GF-D8 (cell line): ENCODE measurements at regions not wholly inside any gene's neighbourhood (a gene's known extent, or its start where the extent isn't known, plus 50 kb on each side); places are given as distances from the start of the nearest gene placed in this dataset.
"Not testable (repeated sequence)": the region's sequence is repeated elsewhere in the genome, so short reads cannot be mapped to it uniquely, and the experiment has no call there.

ENCODE experiments used
- DNase-seq: peaks from one replicate; lab custom pipeline; 2025; lab: John Stamatoyannopoulos, UW

GRCh38 chr12:74148849-74149248, 388.8 kb upstream of the ATXN7L3B start:
- no peak for DNase-seq

- no peak for DNase-seq
These were observed 385.3 kb upstream of the ATXN7L3B start for GRCh38 chr12:74152370-74152769.

DNA sequence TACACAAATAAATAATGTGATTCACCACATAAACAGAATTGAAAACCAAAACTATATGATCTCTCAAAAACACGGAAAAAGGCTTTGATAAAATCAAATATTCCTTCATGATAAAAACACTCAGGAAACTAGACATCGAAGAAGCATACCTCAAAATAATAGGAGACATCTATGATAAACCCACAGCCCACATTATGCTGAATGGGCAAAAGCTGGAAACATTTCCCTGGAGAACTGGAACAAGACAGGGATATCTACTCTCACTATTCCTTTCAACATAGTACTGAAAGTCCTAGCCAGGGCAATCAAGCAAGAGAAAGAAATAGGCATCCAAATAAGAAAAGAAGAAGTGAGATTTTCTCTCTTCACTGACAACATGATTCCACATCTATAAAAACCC, 371.5 kb upstream of the ATXN7L3B start:
- DNase-seq = no peak

- no peak for DNase-seq
These were observed 368.0 kb upstream of the ATXN7L3B start for GRCh38 chr12:74169607-74170006.

- no peak for DNase-seq
These were observed 366.8 kb upstream of the ATXN7L3B start for GRCh38 chr12:74170645-74171477.

GRCh38 chr12:74171478-74171909, 366.1 kb upstream of the ATXN7L3B start:
- DNase-seq = no peak

- DNase-seq = not testable (repeated sequence)
These were observed 362.7 kb upstream of the ATXN7L3B start for GRCh38 chr12:74174961-74175360.

GRCh38 chr12:74185360-74185759, 352.3 kb upstream of the ATXN7L3B start:
- no peak for DNase-seq

GRCh38 chr12:74193191-74193590, 344.4 kb upstream of the ATXN7L3B start:
- no peak for DNase-seq

DNA sequence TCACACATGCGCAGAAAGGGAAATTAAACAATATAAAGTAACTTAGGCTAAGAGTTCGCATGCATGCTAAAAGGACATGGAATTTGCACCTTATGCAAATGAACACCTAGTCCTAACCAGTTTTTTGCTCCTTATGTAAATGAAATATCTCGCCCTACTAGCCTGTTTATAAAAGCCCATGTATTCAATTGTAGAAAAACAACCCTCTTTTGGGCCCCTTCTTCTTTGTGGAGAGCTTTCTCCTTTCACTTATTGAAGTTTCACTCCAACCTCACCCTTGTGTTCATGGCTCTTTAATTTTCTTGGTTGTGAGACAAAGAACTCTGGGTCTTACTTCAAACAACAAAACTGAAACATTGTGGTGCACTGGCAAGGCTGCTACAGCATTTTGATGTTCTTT, 333.4 kb upstream of the ATXN7L3B start:
- DNase-seq = no peak

DNA sequence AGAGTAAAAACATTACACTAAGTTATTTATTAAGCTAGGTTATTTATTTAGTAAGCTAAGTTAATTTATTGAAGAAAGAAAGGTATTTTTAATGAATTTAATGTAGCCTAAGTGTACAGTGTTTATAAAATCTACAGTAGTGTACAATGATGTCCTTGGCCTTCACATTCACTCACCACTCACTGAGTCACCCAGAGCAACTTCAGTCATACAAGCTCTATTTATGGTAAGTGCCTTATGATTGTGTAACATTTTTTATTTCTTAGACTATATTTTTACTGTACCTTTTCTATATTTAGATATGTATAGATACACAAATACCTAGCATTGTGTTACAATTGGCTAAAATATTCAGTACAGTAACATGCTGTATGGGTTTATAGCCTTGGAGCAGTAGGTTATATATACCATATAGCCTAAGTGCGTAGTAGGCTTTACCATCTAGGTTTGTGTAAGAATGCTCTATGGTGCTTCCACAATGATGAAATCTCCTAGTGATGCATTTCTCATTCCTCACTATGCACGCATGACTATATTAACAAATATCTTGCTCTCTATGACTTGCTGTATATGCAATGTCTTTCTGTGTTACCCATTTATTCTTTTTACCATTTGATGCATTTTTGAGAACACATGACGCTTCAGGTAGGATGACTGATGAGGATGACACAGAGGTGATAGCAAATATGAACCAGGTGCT, 309.6 kb upstream of the ATXN7L3B start:
- no peak for DNase-seq

- no peak for DNase-seq
These were observed 308.0 kb upstream of the ATXN7L3B start for GRCh38 chr12:74229671-74230070.

DNA sequence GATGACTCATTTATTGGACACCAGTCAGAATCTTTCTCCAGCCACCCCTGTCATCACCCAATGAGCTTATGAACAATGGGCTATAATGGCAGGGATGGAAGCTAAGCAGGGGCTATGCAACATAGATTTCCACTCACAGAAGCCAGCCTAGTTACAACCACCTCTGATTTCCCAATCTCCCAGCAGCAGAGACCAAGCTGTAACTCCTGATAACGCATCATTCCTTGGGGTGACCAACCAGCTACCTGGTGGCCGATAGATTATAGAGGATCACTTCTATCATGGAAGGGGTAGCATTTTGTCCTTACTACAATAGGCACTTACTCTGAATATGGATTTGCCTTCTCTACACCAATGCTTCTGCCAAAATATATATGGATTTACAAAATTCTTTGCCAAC, 302.3 kb upstream of the ATXN7L3B start:
- no peak for DNase-seq

DNA sequence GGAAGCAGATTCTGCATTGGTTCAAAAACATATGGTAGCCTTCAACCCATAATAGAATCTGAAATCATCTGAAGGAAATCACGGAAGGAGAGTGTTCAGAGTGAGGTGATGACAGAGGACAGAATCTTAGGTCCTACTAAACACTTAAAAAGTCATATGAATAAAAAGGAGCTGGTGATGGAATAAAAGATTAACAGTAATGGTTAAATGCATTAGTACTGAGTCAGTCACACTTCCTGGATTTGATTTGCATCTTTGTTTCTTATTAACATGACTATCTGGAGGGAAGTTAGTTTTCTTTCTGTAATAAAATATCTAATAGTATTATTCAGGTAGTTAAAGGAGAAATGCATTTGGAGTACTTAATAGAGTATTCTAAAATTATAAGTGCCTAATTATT, 296.3 kb upstream of the ATXN7L3B start:
- DNase-seq = no peak

DNA sequence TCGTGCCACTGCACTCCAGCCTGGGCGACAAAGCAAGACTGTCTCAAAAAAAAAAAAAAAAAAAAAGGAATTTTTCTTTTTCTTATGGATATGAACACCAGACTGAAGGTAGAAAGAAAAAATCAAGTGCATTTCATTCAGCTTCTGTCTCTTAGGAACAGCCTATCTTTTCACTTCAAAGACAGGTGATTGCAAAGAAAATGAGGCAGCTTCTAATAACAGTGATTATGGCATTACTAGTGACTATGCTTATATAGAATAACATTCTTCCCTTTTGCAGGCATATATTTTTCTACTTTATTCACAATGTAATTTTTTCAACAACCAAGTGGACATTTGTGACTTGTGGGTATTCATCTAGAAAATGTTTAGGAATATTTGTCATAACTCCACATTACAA, 295.5 kb upstream of the ATXN7L3B start:
- no peak for DNase-seq

GRCh38 chr12:74245458-74245857, 292.2 kb upstream of the ATXN7L3B start:
- no peak for DNase-seq

DNA sequence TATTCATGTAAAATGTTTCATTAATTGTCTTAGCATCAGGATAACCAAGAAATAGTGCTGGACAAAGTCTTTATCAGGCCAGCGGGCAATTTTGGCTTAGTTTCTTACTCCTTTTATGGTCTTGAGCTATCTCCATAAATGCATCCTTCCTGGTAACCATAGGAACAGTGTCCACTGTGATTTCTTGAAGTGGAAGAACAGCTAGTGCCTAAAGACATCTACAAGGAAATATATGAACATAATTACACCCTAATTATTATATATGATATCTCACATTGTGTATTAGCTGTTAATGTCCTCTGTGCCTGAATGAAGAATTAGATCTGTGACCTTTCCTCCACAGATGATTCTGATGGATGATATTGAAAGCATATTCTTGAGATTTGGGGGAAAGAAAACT, 286.7 kb upstream of the ATXN7L3B start:
- DNase-seq = no peak

DNA sequence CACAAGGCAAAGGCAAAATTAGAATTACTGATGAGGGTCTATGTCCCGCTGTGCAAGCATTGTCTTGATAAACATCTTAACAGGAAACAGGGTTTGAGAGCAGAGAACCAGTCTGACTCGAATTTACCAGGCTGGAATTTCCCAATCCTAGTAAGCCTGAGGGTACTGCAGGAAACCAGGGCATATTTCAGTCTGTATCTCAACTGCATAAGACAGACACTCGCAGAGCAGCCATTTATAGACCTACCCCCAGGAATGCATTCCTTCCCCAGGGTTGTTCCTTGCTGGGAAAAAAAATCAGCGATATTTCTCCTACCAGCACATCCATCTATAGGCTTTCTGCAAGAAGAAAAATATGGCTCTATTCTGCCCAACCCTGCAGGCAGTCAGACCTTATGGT, 283.8 kb upstream of the ATXN7L3B start:
- DNase-seq = not testable (repeated sequence)

- no peak for DNase-seq
These were observed 282.9 kb upstream of the ATXN7L3B start for GRCh38 chr12:74254784-74255183.

DNA sequence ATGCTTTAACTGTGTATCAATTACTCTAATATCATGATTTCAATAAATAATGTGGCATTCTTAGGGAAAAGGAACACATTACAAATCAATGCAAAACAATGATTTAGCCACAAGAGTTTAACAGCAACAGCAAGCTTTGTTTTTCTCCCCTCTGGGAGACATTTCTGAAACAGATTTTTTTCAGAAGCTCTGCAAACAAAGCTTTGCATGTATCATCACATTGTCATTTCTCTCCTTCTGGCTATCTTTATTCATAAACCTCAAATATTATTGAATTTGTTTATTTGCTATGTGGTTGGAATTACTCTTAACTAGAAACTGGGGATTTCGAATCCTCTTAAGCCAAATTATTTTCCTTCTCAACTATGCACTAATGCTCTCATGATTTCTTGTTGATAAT, 278.4 kb upstream of the ATXN7L3B start:
- DNase-seq = no peak

GRCh38 chr12:74264692-74265091, 272.9 kb upstream of the ATXN7L3B start:
- no peak for DNase-seq

- DNase-seq = not testable (repeated sequence)
These were observed 268.3 kb upstream of the ATXN7L3B start for GRCh38 chr12:74269355-74269754.

DNA sequence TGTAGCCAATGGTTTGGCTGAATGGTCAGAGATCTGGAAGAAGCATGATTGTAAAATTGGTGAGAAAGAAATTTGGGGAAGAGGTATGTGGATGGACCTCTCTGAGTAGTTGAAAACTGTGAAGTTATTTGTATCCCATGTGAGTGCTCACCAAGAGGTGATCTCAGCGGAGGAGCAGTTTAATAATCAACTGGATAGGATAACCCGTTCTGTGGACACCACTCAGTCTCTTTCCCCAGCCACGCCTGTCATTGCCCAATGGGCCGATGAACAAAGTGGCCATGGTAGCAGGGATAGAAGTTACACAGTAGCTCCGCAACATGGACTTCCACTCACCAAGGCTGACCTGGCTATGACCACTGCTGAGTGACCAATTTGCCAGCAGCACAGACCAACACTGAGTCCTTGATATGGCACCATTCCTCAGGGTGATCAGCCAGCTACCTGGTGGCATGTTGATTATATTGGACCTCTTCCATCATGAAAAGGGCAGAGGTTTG, 257.4 kb upstream of the ATXN7L3B start:
- DNase-seq = no peak
